Nephron progenitor cell (in vitro differentiated cells): ENCODE measurements at regions not wholly inside any gene's neighbourhood (a gene's known extent, or its start where the extent isn't known, plus 50 kb on each side); places are given as distances from the start of the nearest gene placed in this dataset.
A peak's percentile ranks its signal among the peaks of the same experiment; 100 is the strongest.

Experiments used
- DNase-seq: peaks from one replicate; pipeline ENCODE4 v3.0.0; 2021
- H3K27ac Mint-ChIP-seq: 2 replicates; pipeline ENCODE4 v1.8.0; 2021; ENCODE audit warnings: mild to moderate bottlenecking, moderate library complexity, mixed read lengths
- H3K27me3 Mint-ChIP-seq: 2 replicates; pipeline ENCODE4 v1.8.0; 2021; ENCODE audit warnings: mild to moderate bottlenecking, low read depth, mixed read lengths; ENCODE audit not compliant: poor library complexity
- H3K36me3 Mint-ChIP-seq: 2 replicates; pipeline ENCODE4 v1.8.0; 2021; ENCODE audit warnings: low read depth, mixed read lengths
- H3K4me1 Mint-ChIP-seq: 2 replicates; pipeline ENCODE4 v1.8.0; 2021; ENCODE audit warnings: mixed read lengths
- H3K4me3 Mint-ChIP-seq: 2 replicates; pipeline ENCODE4 v1.8.0; 2021; ENCODE audit warnings: mild to moderate bottlenecking, moderate library complexity, mixed read lengths
- H3K9me3 Mint-ChIP-seq: 2 replicates; pipeline ENCODE4 v1.8.0; 2021; ENCODE audit warnings: mild to moderate bottlenecking, moderate library complexity, mixed read lengths
- TF ChIP-seq, protein P1 (sequence below): fragments of 200-600 bp; sonication (generic); IDR thresholded peaks from 2 replicates; pipeline ENCODE4 v1.5.0; 2021; ENCODE audit warnings: antibody characterized with exemption

DNA sequence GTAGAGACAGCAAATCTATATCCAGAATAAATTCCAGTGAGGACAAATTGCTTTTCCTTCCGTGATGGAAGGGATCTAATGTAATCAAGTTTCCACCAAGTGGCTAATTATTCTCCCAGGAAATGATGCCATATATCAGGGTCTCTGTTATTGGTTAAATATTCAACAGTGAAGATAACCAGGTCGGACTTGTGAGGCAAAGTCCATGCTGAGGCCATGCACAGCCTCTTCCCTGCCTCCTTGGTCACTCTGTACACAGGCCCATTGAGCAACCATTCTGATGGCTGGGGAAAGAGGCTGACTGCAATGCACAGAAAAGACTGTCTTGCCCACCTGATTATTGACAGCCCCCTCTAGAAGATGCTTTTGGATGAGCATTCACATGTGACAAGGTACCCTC, 90.1 kb downstream of the TNFAIP2 start:
- H3K27ac Mint-ChIP-seq: no peak overlapping the region
- H3K36me3 Mint-ChIP-seq: no peaks in the 10 kb centered on the region
- peaks cover 24% of the 10 kb centered on the region for H3K4me1 Mint-ChIP-seq
- H3K9me3 Mint-ChIP-seq: peaks cover 4% of the 10 kb centered on the region
- H3K27me3 Mint-ChIP-seq: peaks cover 48% of the 10 kb centered on the region
- TF ChIP-seq, protein P1, sequence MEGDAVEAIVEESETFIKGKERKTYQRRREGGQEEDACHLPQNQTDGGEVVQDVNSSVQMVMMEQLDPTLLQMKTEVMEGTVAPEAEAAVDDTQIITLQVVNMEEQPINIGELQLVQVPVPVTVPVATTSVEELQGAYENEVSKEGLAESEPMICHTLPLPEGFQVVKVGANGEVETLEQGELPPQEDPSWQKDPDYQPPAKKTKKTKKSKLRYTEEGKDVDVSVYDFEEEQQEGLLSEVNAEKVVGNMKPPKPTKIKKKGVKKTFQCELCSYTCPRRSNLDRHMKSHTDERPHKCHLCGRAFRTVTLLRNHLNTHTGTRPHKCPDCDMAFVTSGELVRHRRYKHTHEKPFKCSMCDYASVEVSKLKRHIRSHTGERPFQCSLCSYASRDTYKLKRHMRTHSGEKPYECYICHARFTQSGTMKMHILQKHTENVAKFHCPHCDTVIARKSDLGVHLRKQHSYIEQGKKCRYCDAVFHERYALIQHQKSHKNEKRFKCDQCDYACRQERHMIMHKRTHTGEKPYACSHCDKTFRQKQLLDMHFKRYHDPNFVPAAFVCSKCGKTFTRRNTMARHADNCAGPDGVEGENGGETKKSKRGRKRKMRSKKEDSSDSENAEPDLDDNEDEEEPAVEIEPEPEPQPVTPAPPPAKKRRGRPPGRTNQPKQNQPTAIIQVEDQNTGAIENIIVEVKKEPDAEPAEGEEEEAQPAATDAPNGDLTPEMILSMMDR: no peak
- H3K4me3 Mint-ChIP-seq: no peak overlapping the region
- DNase-seq: no peak

DNA sequence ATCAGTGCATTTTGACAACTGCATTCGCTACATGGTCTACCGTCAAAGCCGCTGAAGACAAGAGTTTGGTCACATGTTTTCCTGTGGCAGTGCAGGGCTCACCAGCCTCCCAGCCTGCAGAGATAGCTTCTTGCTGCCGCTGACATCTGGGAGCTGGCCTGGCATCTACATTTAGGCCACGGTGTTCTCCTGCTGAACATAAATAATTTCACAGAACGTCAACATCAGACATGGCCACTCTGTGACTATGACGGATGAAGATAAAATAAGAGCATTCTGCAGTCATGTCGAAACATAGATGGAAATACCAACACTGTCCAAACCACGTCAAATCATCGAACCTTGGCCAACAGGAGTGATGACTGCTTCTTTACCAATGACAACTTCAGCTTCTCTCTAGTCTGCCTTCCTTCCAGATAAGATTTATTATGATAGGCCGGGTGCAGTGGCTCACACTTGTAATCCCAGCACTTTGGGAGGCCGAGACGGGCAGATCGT, 91.2 kb downstream of the TNFAIP2 start:
- Mint-ChIP-seq H3K36me3 (no peaks in the 10 kb centered on the region), H3K27ac (no peak overlapping the region), H3K27me3 (peaks cover 45% of the 10 kb centered on the region), H3K4me1 (peaks cover 15% of the 10 kb centered on the region), H3K9me3 (peaks cover 4% of the 10 kb centered on the region), H3K4me3 (no peak overlapping the region)
- TF ChIP-seq, protein P1: no peak
- DNase-seq: no peak

DNA sequence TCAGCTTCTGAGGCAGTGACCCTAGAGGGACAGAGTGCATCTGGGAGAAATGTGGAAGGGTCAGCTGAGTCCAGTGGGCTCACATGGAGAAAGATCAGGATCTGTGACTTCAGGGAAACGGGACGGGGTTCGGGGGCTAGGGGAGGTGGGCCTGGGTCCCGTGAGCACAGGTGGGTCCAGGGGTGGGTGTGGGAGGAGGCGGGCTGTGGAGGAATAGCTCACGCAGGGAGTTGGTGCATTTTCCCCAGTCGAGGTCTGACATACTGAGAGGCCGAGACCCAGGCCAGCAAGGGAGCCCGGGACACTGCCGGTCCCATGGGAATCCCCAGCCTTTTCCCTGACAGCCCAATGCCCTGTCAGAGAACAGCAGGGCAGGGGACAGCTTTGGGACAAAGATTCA, 93.1 kb downstream of the TNFAIP2 start:
- no peak overlapping the region for H3K4me3 Mint-ChIP-seq
- TF ChIP-seq, protein P1: no peak
- no peak for DNase-seq
- peaks cover 43% of the 10 kb centered on the region for H3K27me3 Mint-ChIP-seq
- no peaks in the 10 kb centered on the region for H3K36me3 Mint-ChIP-seq
- peaks cover 12% of the 10 kb centered on the region for H3K4me1 Mint-ChIP-seq
- H3K9me3 Mint-ChIP-seq: peaks cover 4% of the 10 kb centered on the region
- no peak overlapping the region for H3K27ac Mint-ChIP-seq

DNA sequence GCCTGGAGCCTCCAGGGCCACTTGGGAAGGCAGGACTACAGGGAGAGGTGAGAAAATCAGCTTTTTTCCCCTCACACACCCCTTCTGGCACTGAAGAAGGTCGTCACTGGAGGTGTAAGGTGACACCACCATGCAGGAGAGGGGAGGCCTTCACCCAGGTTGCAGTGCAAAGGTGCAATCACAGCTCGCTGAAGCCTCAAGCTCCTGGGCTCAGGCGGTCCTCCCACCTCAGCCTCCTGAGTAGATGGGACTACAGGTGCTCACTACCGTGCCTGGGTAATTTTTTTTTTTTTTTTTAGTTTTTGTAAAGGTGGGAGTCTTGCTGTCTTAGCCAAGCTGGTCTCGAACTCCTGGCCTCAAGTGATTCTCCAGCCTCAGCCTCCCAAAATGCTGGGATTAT, 93.6 kb downstream of the TNFAIP2 start:
- H3K9me3 Mint-ChIP-seq: peaks cover 4% of the 10 kb centered on the region
- H3K4me1 Mint-ChIP-seq: peaks cover 14% of the 10 kb centered on the region
- no peaks in the 10 kb centered on the region for H3K36me3 Mint-ChIP-seq
- TF ChIP-seq, protein P1: no peak
- H3K4me3 Mint-ChIP-seq: no peak overlapping the region
- no peak overlapping the region for H3K27ac Mint-ChIP-seq
- H3K27me3 Mint-ChIP-seq: peaks cover 44% of the 10 kb centered on the region
- no peak for DNase-seq

DNA sequence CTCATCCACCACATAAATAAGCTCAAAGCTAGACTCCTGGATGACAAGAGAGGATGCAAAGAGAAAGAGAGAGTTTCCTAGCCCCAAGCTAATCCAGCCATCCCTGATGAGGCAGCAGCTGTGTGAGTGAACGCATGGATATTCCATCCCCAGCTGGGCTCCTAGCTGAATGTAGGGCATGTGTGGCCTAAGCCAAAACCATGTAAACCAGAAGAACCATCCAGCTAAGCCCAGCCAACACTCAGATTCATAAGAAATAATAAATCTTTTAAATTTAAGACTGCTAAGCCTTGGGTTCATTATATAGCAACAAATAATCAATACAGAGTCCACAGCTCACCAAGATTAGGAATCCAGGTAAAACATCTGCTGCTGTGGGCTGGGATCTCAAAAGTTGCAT, 94.3 kb downstream of the TNFAIP2 start:
- Mint-ChIP-seq H3K9me3 (no peaks in the 10 kb centered on the region), H3K27me3 (peaks cover 45% of the 10 kb centered on the region), H3K36me3 (no peaks in the 10 kb centered on the region), H3K4me3 (no peak overlapping the region), H3K4me1 (peaks cover 15% of the 10 kb centered on the region), H3K27ac (no peak overlapping the region)
- DNase-seq: no peak
- TF ChIP-seq, protein P1: no peak

DNA sequence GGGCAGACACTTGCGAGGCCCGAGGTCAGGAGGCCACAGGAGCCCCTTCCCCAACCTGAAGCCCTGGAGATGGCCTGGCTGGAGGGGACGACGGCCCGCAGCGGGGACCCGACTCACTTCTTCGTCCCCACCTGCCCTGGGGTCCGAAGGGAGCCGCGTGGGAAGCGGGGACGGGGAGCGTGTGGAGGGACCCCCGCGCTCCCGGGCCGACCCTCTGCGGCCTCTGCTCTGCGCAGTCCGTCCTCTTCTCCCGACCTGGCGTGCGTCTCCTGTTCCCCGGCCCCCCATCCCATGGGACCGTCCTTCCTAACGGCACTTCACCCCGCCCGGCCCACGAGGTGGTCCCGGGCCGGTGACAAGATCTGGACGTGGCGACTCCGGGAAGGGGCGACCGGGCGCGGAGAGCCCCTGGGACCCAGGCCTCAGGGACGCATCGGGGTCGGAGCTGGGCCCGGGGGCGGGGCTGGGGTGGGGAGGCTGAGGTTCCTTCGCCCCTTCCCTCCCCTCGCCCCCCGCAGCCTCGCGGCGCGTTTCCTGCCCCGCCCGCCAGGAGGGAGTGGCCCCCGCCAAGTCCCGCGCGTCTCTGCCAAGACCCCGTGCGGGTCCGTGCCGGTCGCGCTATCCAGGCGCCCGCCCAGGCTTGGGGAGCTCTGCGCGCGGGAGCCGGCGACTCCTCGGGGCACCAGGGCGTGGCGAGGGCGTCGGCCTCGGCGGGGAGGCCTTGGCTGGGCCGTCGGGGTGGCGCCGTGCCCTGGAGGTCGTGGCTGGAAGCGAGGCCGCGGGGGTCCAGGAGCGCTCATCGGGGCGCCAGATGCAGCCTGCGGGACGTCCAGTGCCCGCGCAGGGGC, 97.1 kb downstream of the TNFAIP2 start:
- no peak overlapping the region for H3K27ac Mint-ChIP-seq
- H3K27me3 Mint-ChIP-seq: peaks cover 55% of the 10 kb centered on the region
- H3K4me3 Mint-ChIP-seq: peak overlapping the region; percentile 74
- peaks cover 28% of the 10 kb centered on the region for H3K4me1 Mint-ChIP-seq
- no peaks in the 10 kb centered on the region for H3K9me3 Mint-ChIP-seq
- peak; percentile 70 for DNase-seq
- TF ChIP-seq, protein P1: no peak
- no peaks in the 10 kb centered on the region for H3K36me3 Mint-ChIP-seq
